H1 (cell line): ENCODE measurements at regions not wholly inside any gene's neighbourhood (a gene's known extent, or its start where the extent isn't known, plus 50 kb on each side); places are given as distances from the start of the nearest gene placed in this dataset.

ENCODE experiments used
- CTCF ChIA-PET: fragments of 300-600 bp; sonication (Branson Sonifier 250); formaldehyde crosslinking; loops from one replicate; lab custom pipeline; 2021; ENCODE audit not compliant: partially characterized antibody; lab: Charles Lee
- POLR2A ChIA-PET: fragments of 300-600 bp; sonication (Branson Sonifier 250); formaldehyde crosslinking; loops from one replicate; lab custom pipeline; 2021; ENCODE audit warnings: inconsistent platforms; ENCODE audit not compliant: partially characterized antibody; lab: Charles Lee
- DNase-seq, 2 experiments: peaks; one replicate each; pipeline versions ENCODE4 v3.0.0 to v3.0.0-alpha.2; 2010 to 2022; ENCODE audit warnings: low spot score in 2 of 2, low read depth in 1 of 2, mixed read lengths in 1 of 2
- FAIRE-seq: peaks from 2 replicates; lab custom pipeline; 2011; peaks lifted over from hg19 to GRCh38; lab: Jason Lieb, UNC
- H2AFZ ChIP-seq: 2 replicates; pipeline ENCODE4 v1.8.1; 2012; ENCODE audit warnings: low read length, inconsistent platforms
- H2AK5ac ChIP-seq: 2 replicates; pipeline ENCODE4 v1.6.1; 2013; ENCODE audit warnings: low read depth, low read length
- H2BK120ac ChIP-seq: replicated peaks from 2 replicates; pipeline ENCODE3; 2013; ENCODE audit warnings: low read depth, low read length, inconsistent platforms
- H2BK12ac ChIP-seq: 2 replicates; pipeline ENCODE4 v1.6.1; 2013; ENCODE audit warnings: low read depth, low read length
- H2BK15ac ChIP-seq: 2 replicates; pipeline ENCODE4 v1.6.1; 2013; ENCODE audit warnings: low read length
- H2BK20ac ChIP-seq: 2 replicates; pipeline ENCODE4 v1.6.1; 2013; ENCODE audit warnings: low read length
- H2BK5ac ChIP-seq: 2 replicates; pipeline ENCODE4 v1.6.1; 2013; ENCODE audit warnings: low read depth, low read length
- H3K14ac ChIP-seq: 2 replicates; pipeline ENCODE4 v1.6.1; 2013; ENCODE audit warnings: inconsistent platforms; ENCODE audit not compliant: insufficient read length
- H3K18ac ChIP-seq: 2 replicates; pipeline ENCODE4 v1.6.1; 2013; ENCODE audit warnings: low read length; ENCODE audit errors: extremely low read depth
- H3K23ac ChIP-seq: 2 replicates; pipeline ENCODE4 v1.6.1; 2013; ENCODE audit warnings: inconsistent platforms; ENCODE audit not compliant: insufficient read length
- H3K23me2 ChIP-seq: 2 replicates; pipeline ENCODE4 v1.6.1; 2013; ENCODE audit warnings: low read depth, low read length
- H3K27ac ChIP-seq: 2 replicates; pipeline ENCODE4 v1.6.1; 2011; ENCODE audit warnings: low read depth, low read length, inconsistent platforms
- H3K27me3 ChIP-seq, 4 experiments: replicated peaks in 1 of 4; 1 replicate in 1 of 4; 2 replicates in 3 of 4; pipeline versions ENCODE4 v1.6.1 to v1.8.1; 2011 to 2013; ENCODE audit warnings: low read length in 3 of 4, mild to moderate bottlenecking in 3 of 4, inconsistent platforms in 2 of 4, mixed read lengths in 2 of 4, moderate library complexity in 1 of 4; ENCODE audit not compliant: control insufficient read depth in 3 of 4, insufficient read depth in 3 of 4; ENCODE audit errors: extremely low read depth in 1 of 4
- H3K36me3 ChIP-seq, 4 experiments: 2 replicates each; pipeline versions ENCODE4 v1.6.1 to v1.8.1; 2011 to 2013; ENCODE audit warnings: mild to moderate bottlenecking in 4 of 4, low read length in 3 of 4, moderate library complexity in 2 of 4, control low read depth in 1 of 4, inconsistent platforms in 1 of 4; ENCODE audit not compliant: insufficient read depth in 4 of 4, control insufficient read depth in 2 of 4
- H3K4ac ChIP-seq: replicated peaks from 2 replicates; pipeline ENCODE3; 2013; ENCODE audit warnings: low read length, low read depth, mixed read lengths, inconsistent platforms; ENCODE audit not compliant: insufficient read length
- H3K4me1 ChIP-seq, 4 experiments: replicated peaks in 1 of 4; 1 replicate in 1 of 4; 2 replicates in 3 of 4; pipeline versions ENCODE4 v1.6.1 to v1.8.1; 2011 to 2013; ENCODE audit warnings: low read length in 3 of 4, inconsistent platforms in 2 of 4, mixed read lengths in 1 of 4; ENCODE audit not compliant: insufficient read depth in 4 of 4, control insufficient read depth in 3 of 4
- H3K4me2 ChIP-seq, 2 experiments: 2 replicates each; pipeline versions ENCODE4 v1.6.1 to v1.8.1; 2011 to 2013; ENCODE audit warnings: low read depth in 2 of 2, low read length in 2 of 2, control low read depth in 1 of 2, inconsistent platforms in 1 of 2, mild to moderate bottlenecking in 1 of 2; ENCODE audit not compliant: insufficient read depth in 1 of 2
- H3K4me3 ChIP-seq, 4 experiments: fragments of 200-600, 300-600 bp in 1 of 4; sonication (generic), shearing (Covaris generic), sonication (Bioruptor Twin) in 1 of 4; 2 replicates each; pipeline versions ENCODE4 v1.5.1 to v1.8.1; 2011 to 2016; ENCODE audit warnings: low read length in 4 of 4, low read depth in 3 of 4, control low read depth in 2 of 4, inconsistent platforms in 2 of 4, mild to moderate bottlenecking in 2 of 4, mixed read lengths in 1 of 4, moderate library complexity in 1 of 4; ENCODE audit not compliant: insufficient read depth in 2 of 4; ENCODE audit errors: extremely low read depth in 1 of 4
- H3K56ac ChIP-seq: replicated peaks from 2 replicates; pipeline ENCODE3; 2013; ENCODE audit warnings: low read depth, mild to moderate bottlenecking, mixed read lengths, low read length, inconsistent platforms; ENCODE audit not compliant: insufficient read length
- H3K79me1 ChIP-seq: 2 replicates; pipeline ENCODE4 v1.6.1; 2013; ENCODE audit warnings: low read depth, low read length, control low read depth
- H3K79me2 ChIP-seq, 2 experiments: 2 replicates each; pipeline versions ENCODE4 v1.6.1 to v1.8.1; 2012 to 2013; ENCODE audit warnings: low read length in 2 of 2, mild to moderate bottlenecking in 2 of 2, inconsistent platforms in 1 of 2; ENCODE audit not compliant: insufficient read depth in 2 of 2, control insufficient read depth in 1 of 2
- H3K9ac ChIP-seq, 4 experiments: replicated peaks in 1 of 4; 1 replicate in 1 of 4; 2 replicates in 3 of 4; pipeline versions ENCODE4 v1.6.1 to v1.8.1; 2011 to 2013; ENCODE audit warnings: low read depth in 3 of 4, low read length in 3 of 4, control low read depth in 2 of 4, mild to moderate bottlenecking in 2 of 4, moderate library complexity in 2 of 4, inconsistent platforms in 1 of 4; ENCODE audit errors: extremely low read depth in 1 of 4
- H3K9me3 ChIP-seq, 2 experiments: 2 replicates each; pipeline versions ENCODE4 v1.6.1 to v1.8.1; 2012 to 2013; ENCODE audit warnings: mild to moderate bottlenecking in 2 of 2, moderate library complexity in 2 of 2, control low read depth in 1 of 2, inconsistent platforms in 1 of 2, low read depth in 1 of 2, low read length in 1 of 2, mixed read lengths in 1 of 2; ENCODE audit not compliant: insufficient read depth in 2 of 2
- H4K20me1 ChIP-seq, 2 experiments: replicated peaks in 1 of 2; 2 replicates each; pipeline versions ENCODE3 to v1.8.1; 2011 to 2013; ENCODE audit warnings: inconsistent platforms in 2 of 2, low read length in 2 of 2, mild to moderate bottlenecking in 1 of 2; ENCODE audit not compliant: insufficient read depth in 2 of 2, control insufficient read depth in 1 of 2
- H4K5ac ChIP-seq: 2 replicates; pipeline ENCODE4 v1.6.1; 2013; ENCODE audit warnings: low read length, low read depth, mixed read lengths, inconsistent platforms; ENCODE audit not compliant: insufficient read length
- H4K8ac ChIP-seq: 2 replicates; pipeline ENCODE4 v1.8.0; 2013; ENCODE audit warnings: mild to moderate bottlenecking, moderate library complexity, low read length, inconsistent platforms; ENCODE audit not compliant: insufficient read depth; ENCODE audit errors: extremely low read depth
- H4K91ac ChIP-seq: replicated peaks from 2 replicates; pipeline ENCODE3; 2013; ENCODE audit warnings: low read length, mixed read lengths, inconsistent platforms; ENCODE audit not compliant: insufficient read length
- BCL11A ChIP-seq, 2 experiments: IDR thresholded peaks; one replicate each; pipeline ENCODE4 v1.6.1; 2011; ENCODE audit warnings: low read depth in 2 of 2, low read length in 2 of 2, mild to moderate bottlenecking in 2 of 2
- CEBPB ChIP-seq: IDR thresholded peaks from 2 replicates; pipeline ENCODE4 v1.6.1; 2012; ENCODE audit warnings: low read depth, low read length
- CTBP2 ChIP-seq: IDR thresholded peaks from 2 replicates; pipeline ENCODE4 v1.7.0; 2011; ENCODE audit warnings: borderline replicate concordance, mild to moderate bottlenecking, moderate library complexity, mixed read lengths, low read length; ENCODE audit not compliant: insufficient read depth, insufficient read length
- GABPA ChIP-seq: IDR thresholded peaks from 2 replicates; pipeline ENCODE4 v1.6.1; 2011; ENCODE audit warnings: mild to moderate bottlenecking, low read length, moderate library complexity, borderline replicate concordance; ENCODE audit not compliant: insufficient read depth
- JUN ChIP-seq: IDR thresholded peaks from 2 replicates; pipeline ENCODE4 v1.6.1; 2011; ENCODE audit warnings: low read depth, mild to moderate bottlenecking, improper control_type of control experiment, low read length
- MAX ChIP-seq: IDR thresholded peaks from 2 replicates; pipeline ENCODE4 v1.6.1; 2012; ENCODE audit warnings: inconsistent platforms
- RFX5 ChIP-seq: IDR thresholded peaks from 2 replicates; pipeline ENCODE4 v1.6.1; 2011; ENCODE audit warnings: low read depth, low read length, improper control_type of control experiment, borderline replicate concordance
- RNF2 ChIP-seq: fragments of 200-900, 300-1000 bp; sonication (generic); IDR thresholded peaks from 2 replicates; pipeline ENCODE4 v1.7.1; 2016; ENCODE audit warnings: borderline replicate concordance, low read depth, mild to moderate bottlenecking, antibody characterized with exemption, low read length; ENCODE audit not compliant: poor library complexity, severe bottlenecking; ENCODE audit errors: missing control alignments
- RXRA ChIP-seq: IDR thresholded peaks from 2 replicates; pipeline ENCODE4 v1.6.1; 2011; ENCODE audit warnings: low read depth, mild to moderate bottlenecking, low read length, moderate library complexity; ENCODE audit not compliant: insufficient read depth
- SAP30 ChIP-seq: fragments of 300-600 bp; sonication (generic); IDR thresholded peaks from 2 replicates; pipeline ENCODE4 v1.7.1; 2012; ENCODE audit warnings: low read length, moderate library complexity, mild to moderate bottlenecking, inconsistent platforms; ENCODE audit not compliant: insufficient read depth, insufficient replicate concordance
- TAF7 ChIP-seq: optimal IDR thresholded peaks from 2 replicates; pipeline ENCODE3; 2011; ENCODE audit warnings: low read depth, mild to moderate bottlenecking, inconsistent platforms, low read length, moderate library complexity, borderline replicate concordance
- YY1 ChIP-seq: IDR thresholded peaks from 2 replicates; pipeline ENCODE4 v1.6.1; 2011; ENCODE audit warnings: low read depth, mild to moderate bottlenecking, low read length
- WGBS, 2 experiments: shearing (Covaris generic) in 1 of 2; methylation state at CpG; one replicate each; pipeline versions ENCODE4 v1.1.6 to v1.1.7; 2013 to 2015; ENCODE audit warnings: low lambda C conversion rate in 2 of 2, mixed read lengths in 2 of 2, inconsistent platforms in 1 of 2, low coverage in 1 of 2, missing lambda C conversion rate in 1 of 2; ENCODE audit not compliant: insufficient replicate concordance in 2 of 2, insufficient coverage in 1 of 2, insufficient read length in 1 of 2; ENCODE audit errors: extremely low coverage in 1 of 2, missing lambda C conversion rate in 1 of 2; 5-methylcytosine and 5-hydroxymethylcytosine counted together

GRCh38 chr6:55676736-55677135 is 97.7 kb upstream of the HMGCLL1 start:
- H3K27me3 ChIP-seq, result no peaks in the 10 kb centered on the region
- H3K27ac ChIP-seq, result no peak overlapping the region
- no peak overlapping the region for H3K4me3 ChIP-seq
- CTCF ChIA-PET, result no interaction called here
- H3K9me3 ChIP-seq, result no peaks in the 10 kb centered on the region
- no peak overlapping the region for H2BK5ac ChIP-seq
- no peaks in the 10 kb centered on the region for H3K23me2 ChIP-seq
- H3K56ac ChIP-seq, result no peak overlapping the region
- no peak overlapping the region for H3K4me2 ChIP-seq
- H3K36me3 ChIP-seq, result no peaks in the 10 kb centered on the region
- no peak overlapping the region for H4K8ac ChIP-seq
- POLR2A ChIA-PET, result no interaction called here
- no peak overlapping the region for H2AK5ac ChIP-seq
- H3K4ac ChIP-seq, result no peak overlapping the region
- H2BK12ac ChIP-seq, result no peak overlapping the region
- 93% methylated on average over 5 of the region's 5 CpGs; no CpG with 5 or more reads in 1 of the 2 experiments for WGBS, 2 experiments
- peaks cover 0 to 3% (median 0%) of the 10 kb centered on the region in 4 experiments; a peak in 2 of 7 replicates for H3K4me1 ChIP-seq
- DNase-seq, result no peak
- TF ChIP-seq MAX, result no peak
- TF ChIP-seq RNF2, result no peak
- TF ChIP-seq JUN, result no peak
- no peak for TF ChIP-seq GABPA
- TF ChIP-seq YY1, result no peak
- no peak for TF ChIP-seq CEBPB
- TF ChIP-seq SAP30, result no peak
- TF ChIP-seq RXRA, result no peak
- TF ChIP-seq BCL11A (IDR thresholded peaks at IDR 0.05; ENCODE audit: low read depth in 2 of 2, low read length in 2 of 2), result no peak
- TF ChIP-seq CTBP2, result no peak
- TF ChIP-seq TAF7, result no peak
- TF ChIP-seq RFX5, result no peak
- H3K18ac ChIP-seq, result no peak overlapping the region
- no peak overlapping the region for H4K5ac ChIP-seq
- H3K14ac ChIP-seq, result no peak overlapping the region
- H2BK120ac ChIP-seq, result no peak overlapping the region
- no peak overlapping the region for H4K91ac ChIP-seq
- no peak overlapping the region for H3K23ac ChIP-seq
- no peak overlapping the region for H3K9ac ChIP-seq
- no peaks in the 10 kb centered on the region for H3K79me2 ChIP-seq
- H2BK20ac ChIP-seq, result no peak overlapping the region
- H3K79me1 ChIP-seq, result no peaks in the 10 kb centered on the region
- H4K20me1 ChIP-seq, result no peaks in the 10 kb centered on the region
- H2BK15ac ChIP-seq, result no peak overlapping the region
- no peak overlapping the region for H2AFZ ChIP-seq
- no peak for FAIRE-seq
